HL-60 (cell line): ENCODE measurements at regions not wholly inside any gene's neighbourhood (a gene's known extent, or its start where the extent isn't known, plus 50 kb on each side); places are given as distances from the start of the nearest gene placed in this dataset.

Source experiments
- CTCF ChIP-seq: IDR thresholded peaks from one replicate; pipeline ENCODE4 v1.5.1; 2011; ENCODE audit warnings: low read length, control low read depth, inconsistent platforms; ENCODE audit not compliant: insufficient read depth
- GABPA ChIP-seq: IDR thresholded peaks from 2 replicates; pipeline ENCODE4 v1.6.1; 2012; ENCODE audit warnings: low read depth
- REST ChIP-seq: IDR thresholded peaks from 2 replicates; pipeline ENCODE4 v1.6.1; 2012; ENCODE audit warnings: low read depth; ENCODE audit not compliant: insufficient replicate concordance

DNA sequence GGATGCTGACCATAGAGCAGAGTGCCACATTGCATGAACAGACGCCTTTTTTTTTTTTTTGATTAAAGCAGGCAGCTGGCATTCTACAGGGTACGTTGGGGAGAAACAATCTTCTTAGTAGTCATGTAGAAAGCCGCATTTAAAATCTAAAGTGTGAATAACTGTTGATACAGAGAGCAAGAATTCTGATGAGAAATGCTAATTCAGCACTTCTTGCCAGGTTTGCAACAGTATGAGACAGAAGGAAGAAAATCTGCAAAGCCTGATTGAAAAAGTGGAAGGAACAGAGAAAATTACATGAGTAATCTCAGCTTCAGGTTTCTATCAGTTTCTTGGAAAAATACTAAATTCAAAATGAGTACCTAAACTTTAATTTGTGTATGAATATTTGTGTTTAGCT, 232.7 kb upstream of the CHRM2 start:
- no peak for TF ChIP-seq CTCF
- no peak for TF ChIP-seq GABPA
- TF ChIP-seq REST: no peak
